HG03066 (cell line): ENCODE measurements at regions not wholly inside any gene's neighbourhood (a gene's known extent, or its start where the extent isn't known, plus 50 kb on each side); places are given as distances from the start of the nearest gene placed in this dataset.

Experiments
- ATAC-seq: cut with Tn5 transposase; IDR thresholded peaks from one replicate; pipeline ENCODE4 v1.9.1; 2021; ENCODE audit warnings: low read depth; ENCODE audit not compliant: unreplicated experiment

GRCh38 chr14:26987744-26988363 is 390.0 kb upstream of the NOVA1 start:
- ATAC-seq, result no peak

- no peak for ATAC-seq
These were observed 393.1 kb upstream of the NOVA1 start for GRCh38 chr14:26990946-26991345.

- no peak for ATAC-seq
These were observed 394.7 kb upstream of the NOVA1 start for GRCh38 chr14:26992403-26993115.

- ATAC-seq, result no peak
These were observed 395.7 kb upstream of the NOVA1 start for GRCh38 chr14:26993556-26993955.

GRCh38 chr14:26995301-26995700 is 397.5 kb upstream of the NOVA1 start:
- no peak for ATAC-seq

- ATAC-seq, result no peak
These were observed 398.4 kb upstream of the NOVA1 start for GRCh38 chr14:26996246-26996645.

- no peak for ATAC-seq
These were observed 404.3 kb upstream of the NOVA1 start for GRCh38 chr14:27002179-27002578.

- no peak for ATAC-seq
These were observed 408.7 kb upstream of the NOVA1 start for GRCh38 chr14:27006570-27006969.

GRCh38 chr14:27008187-27008586 is 410.4 kb upstream of the NOVA1 start:
- ATAC-seq, result no peak

GRCh38 chr14:27012641-27013040 is 414.8 kb upstream of the NOVA1 start:
- no peak for ATAC-seq

- ATAC-seq, result no peak
These were observed 415.8 kb upstream of the NOVA1 start for GRCh38 chr14:27013678-27014077.

GRCh38 chr14:27015065-27015464 is 417.2 kb upstream of the NOVA1 start:
- ATAC-seq, result no peak

GRCh38 chr14:27025648-27026047 is 427.8 kb upstream of the NOVA1 start:
- ATAC-seq, result no peak

GRCh38 chr14:27026097-27026496 is 428.3 kb upstream of the NOVA1 start:
- no peak for ATAC-seq

- no peak for ATAC-seq
These were observed 442.7 kb upstream of the NOVA1 start for GRCh38 chr14:27040552-27040951.

- ATAC-seq, result no peak
These were observed 451.9 kb upstream of the NOVA1 start for GRCh38 chr14:27049701-27050100.

- ATAC-seq, result no peak
These were observed 452.4 kb upstream of the NOVA1 start for GRCh38 chr14:27050208-27050607.

- ATAC-seq, result no peak
These were observed 458.8 kb upstream of the NOVA1 start for GRCh38 chr14:27056586-27056985.

- no peak for ATAC-seq
These were observed 463.5 kb upstream of the NOVA1 start for GRCh38 chr14:27061299-27061698.

GRCh38 chr14:27063959-27064358 is 466.1 kb upstream of the NOVA1 start:
- no peak for ATAC-seq

- no peak for ATAC-seq
These were observed 468.1 kb upstream of the NOVA1 start for GRCh38 chr14:27065886-27066285.

GRCh38 chr14:27067961-27068360 is 470.1 kb upstream of the NOVA1 start:
- no peak for ATAC-seq
